Activated naive CD4-positive, alpha-beta T cell treated with anti-CD3 and anti-CD28 coated beads, Interleukin-2, amount 50 U/mL, for 16 hours (primary cell): ENCODE measurements at regions not wholly inside any gene's neighbourhood (a gene's known extent, or its start where the extent isn't known, plus 50 kb on each side); places are given as distances from the start of the nearest gene placed in this dataset.

Experiments used
- DNase-seq: peaks from one replicate; pipeline ENCODE4 v3.0.0-alpha.2; 2020

DNA sequence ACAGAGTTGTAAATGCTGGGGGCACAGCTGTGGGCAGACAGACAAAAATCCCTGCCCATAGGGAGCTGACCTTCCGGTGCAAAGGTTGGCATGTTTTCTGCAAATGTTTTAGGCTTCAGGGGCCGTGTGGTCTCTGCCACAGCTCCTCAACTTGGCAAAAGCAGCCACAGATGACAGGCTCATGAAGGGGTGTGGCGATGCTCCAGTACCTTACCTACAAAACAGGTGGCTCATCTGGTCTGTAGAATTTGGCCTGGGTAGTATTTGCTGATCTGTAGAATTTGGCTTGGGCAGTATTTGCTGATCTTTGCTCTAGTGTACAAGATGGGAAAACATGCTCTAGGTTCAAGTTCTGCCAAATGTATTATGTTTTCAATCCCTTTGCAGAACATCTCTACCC, 283.9 kb downstream of the GADD45G start:
- DNase-seq: no peak

DNA sequence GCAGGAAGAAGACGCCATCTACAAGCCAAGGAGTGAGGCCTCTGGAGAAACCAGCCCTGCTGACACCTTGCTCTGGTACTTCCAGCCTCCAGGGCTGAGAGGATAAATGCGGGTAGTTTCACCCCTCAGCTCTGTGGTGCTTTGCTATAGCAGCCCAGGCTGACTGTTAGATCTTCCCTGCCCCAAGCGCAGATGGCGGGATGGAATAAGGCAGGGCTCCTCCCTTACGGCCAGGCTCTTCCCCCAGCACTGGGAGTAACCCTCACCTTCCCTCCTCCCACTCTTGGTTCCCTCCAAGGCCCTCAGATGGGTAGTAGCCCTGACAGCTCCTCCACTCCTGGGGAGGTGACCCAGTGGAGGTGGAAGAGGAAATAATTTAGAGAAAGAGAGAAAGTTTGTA, 285.1 kb downstream of the GADD45G start:
- no peak for DNase-seq

DNA sequence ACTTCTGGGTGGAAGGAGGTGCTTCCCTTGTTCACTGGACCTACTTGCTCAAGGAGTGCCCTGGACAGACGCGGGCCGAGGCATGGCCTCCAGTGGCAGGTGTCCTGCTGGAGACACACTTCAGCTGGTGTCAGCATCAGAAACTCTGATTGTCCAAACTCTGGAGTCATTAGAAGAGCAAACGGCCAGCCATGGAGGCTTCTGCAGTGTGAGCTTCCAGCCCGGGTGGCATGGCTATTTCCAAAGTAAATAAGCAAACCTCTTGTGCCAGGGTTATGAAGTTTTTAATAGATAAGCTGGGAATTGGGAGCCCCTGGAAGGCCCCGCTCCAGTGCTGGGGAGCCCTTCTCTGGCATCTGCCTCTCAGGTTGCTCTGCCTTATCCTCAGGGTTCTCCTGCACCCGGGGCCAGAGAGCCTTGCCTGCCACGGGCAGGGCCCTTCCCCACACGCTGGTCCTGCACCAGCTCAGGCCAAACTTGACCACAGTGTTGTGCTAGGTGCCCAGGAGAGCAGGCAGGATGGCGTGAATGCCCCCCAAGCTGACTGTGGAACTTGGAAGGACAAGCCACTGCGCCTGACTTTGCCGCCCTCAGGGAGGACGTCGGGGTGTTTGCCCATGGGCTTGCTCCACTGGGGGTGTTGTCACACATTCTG, 285.6 kb downstream of the GADD45G start:
- no peak for DNase-seq

DNA sequence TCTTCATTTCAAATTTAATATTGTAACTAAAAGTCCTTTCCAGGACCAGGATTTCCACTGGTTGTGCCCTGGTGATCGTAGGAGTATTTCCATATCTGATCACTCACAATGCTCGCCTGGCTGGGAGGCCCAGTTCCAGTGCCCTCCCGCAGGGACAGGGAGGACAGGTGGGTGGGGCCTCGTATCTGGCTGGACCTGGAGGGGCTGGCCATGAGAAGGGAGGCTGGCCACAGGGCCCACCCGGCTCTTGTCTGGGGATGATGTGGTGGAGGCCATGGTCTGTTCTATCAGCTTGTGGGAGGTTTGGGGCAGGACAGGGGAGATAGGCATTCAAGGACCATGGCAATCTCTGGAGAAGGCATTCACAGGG, 286.4 kb downstream of the GADD45G start:
- no peak for DNase-seq

DNA sequence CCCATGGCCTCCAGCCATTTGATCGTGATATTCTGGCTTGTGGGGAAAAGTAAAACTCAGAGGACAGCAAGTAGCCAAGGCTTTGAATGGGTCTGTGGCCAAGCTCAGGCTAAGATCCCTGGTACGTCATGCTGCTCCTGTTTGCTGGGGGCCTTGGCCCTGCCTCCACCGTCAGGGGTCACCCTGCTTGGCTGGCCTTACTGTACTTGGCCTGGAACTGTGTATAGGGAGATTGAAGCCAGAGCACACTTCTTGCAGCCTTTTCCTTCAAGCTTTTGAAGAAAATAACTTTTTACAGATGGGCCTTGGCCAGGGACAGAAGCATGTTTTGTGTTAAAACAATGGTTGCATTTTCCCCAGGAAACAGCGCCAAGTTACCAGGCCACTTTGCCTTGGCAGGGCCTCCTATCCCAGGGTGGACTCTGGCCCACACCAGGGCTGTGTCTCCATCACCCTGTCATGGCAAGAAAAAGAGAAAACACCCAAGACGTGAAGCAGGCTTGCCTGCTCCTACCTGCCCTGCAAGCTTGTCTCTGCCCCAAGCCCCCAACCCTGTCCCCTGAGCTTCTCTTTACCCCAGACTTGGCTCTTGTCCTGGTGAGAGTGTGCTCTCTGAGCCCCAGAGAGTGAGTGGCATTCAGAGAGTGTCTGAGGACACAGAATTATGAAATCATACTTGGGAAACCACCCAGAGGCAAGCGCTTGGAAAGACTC, 286.9 kb downstream of the GADD45G start:
- no peak for DNase-seq

DNA sequence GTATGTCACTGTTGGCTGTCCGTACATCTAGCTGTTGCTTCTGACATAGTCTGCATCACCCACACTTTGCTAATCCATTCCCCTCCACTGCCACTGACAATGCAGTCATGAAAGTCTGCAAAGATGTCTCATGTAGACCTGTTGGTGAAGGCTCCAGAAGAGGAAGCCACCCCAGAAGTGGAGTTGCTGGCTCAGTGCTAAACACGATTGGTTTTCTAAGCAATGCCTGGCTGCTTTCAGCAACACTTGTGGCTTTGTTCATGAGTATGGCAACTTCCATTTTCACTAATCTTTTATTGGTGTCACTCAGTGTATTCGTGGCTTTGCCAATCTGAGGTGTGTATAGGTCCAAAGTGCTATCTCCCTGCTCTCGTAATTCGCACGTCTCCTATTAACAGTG, 288.1 kb downstream of the GADD45G start:
- no peak for DNase-seq

DNA sequence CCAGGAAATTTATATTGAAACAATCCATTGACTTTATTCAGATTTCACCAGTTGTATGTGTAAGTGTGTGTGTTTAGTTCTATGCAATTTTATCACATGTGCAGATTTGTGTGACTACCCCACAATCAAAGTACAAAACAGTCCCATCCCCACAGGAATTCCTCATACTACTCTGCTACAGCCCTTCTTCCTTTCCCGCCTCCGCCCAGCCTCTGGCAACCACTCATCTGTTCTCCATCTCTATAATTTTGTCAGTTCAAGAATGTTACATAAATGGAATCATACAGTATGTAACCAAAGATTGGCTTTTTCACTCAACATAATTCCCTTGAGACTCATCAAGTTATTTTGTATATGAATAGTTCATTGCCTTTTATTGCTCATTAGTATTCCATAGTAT, 289.1 kb downstream of the GADD45G start:
- DNase-seq: no peak

DNA sequence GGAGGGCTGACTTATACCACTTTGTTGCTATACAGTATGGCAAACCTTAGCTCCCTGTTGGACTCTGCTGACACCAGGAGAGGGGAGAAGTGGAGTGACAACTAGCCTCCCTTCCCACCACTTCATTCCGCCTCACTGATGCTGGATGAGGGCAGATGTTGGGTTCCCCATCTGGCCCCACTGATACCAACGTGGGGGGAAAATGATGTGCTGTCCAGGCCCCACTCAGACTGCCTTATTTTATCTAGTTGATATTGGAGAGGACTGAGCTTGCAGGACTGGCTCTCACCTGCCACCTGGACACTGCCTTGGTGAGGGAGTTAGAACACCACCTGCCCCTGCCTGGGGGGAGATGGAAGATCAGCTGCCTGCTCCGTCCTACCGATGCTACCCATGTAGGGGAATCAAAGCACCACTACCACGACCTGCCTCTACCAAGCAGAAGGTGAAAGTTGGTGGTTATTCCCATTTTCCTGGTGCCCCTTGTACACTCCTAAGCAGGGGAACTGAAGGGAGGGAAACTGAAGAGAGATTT, 292.1 kb downstream of the GADD45G start:
- DNase-seq: no peak

DNA sequence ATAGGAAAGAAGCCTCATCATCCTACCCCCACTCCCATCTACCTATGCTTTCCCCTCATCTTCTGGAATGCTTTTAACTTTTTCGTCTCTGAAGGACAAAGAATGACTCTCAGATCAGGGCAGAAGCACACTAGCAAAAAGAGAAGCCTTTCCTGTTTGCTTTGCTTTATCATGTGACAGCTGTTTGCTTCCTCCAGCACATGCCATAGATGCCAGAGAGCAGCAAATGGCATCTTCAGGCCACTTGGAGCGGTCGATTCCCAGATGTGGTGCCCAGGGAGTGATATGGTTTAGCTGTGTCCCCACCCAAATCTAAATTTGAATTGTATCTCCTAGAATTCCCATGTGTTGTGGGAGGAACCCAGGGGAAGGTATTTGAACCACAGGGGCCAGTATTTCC, 294.8 kb downstream of the GADD45G start:
- DNase-seq: no peak

DNA sequence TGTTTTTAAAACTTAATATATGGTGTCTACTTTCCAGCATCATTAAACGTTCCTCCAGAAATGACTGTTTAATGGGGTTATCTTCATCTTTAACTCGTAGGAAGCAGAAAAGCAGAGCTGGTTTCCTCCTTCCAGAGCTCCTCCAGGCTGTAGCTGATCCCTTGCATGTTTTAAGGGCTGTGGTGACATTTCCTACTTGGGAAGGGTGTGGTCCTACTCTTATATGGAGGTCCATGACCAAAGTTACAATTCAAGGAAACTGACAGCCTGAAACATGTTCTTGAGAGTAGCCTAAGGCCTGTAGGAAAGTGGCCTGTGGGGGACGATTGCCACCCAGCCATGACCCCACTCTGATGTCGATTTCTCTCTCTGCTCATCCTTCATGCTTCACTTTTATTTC, 297.1 kb downstream of the GADD45G start:
- no peak for DNase-seq

DNA sequence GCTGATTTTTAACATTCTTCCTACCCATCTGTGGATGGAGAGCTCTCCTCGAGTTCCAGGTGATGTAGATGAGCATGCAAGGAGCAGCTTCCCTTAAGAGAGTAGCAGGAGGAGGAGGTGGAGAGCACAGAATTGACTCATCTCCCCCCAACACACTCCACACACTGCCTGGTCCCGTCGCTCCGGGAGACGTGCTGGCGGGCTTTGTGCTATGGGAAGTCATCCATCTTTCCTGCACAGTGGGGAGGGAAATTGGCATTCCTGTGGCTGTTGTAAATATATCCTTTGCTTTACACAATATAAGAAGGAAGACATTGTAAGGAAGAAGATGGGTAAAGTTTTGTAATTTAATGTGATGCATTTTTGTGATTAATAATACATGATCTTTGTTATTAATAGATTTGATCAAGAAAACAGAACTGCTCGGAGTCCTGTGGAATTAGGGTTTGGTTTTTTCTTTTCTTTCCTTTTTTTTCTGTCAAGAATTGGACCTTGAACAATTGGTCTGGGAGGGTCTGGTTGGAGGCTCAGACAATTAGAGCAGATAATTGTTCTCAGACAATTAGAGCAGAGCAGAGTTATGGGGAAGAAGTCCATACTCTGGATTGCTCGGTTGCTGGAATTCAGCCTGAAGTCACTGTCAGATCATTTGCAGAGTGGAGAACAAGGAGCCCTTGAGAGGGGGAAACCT, 297.8 kb downstream of the GADD45G start:
- DNase-seq: no peak

DNA sequence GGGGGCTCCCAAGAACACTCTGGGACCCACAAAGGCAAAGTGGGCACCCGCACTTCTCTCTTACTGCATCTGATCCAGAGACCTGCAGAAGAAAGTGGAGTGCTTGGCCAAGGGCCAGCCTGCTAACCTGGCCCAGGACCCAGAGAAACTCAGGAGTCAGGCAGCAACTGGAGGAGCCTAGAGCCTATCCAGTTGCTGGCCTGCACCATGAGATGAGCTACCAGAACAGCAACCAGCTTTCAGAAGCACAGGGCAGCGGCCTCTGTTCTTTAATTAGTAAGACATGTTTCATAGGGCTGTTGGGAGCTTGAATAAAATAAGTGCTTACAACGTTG, 298.3 kb downstream of the GADD45G start:
- no peak for DNase-seq

DNA sequence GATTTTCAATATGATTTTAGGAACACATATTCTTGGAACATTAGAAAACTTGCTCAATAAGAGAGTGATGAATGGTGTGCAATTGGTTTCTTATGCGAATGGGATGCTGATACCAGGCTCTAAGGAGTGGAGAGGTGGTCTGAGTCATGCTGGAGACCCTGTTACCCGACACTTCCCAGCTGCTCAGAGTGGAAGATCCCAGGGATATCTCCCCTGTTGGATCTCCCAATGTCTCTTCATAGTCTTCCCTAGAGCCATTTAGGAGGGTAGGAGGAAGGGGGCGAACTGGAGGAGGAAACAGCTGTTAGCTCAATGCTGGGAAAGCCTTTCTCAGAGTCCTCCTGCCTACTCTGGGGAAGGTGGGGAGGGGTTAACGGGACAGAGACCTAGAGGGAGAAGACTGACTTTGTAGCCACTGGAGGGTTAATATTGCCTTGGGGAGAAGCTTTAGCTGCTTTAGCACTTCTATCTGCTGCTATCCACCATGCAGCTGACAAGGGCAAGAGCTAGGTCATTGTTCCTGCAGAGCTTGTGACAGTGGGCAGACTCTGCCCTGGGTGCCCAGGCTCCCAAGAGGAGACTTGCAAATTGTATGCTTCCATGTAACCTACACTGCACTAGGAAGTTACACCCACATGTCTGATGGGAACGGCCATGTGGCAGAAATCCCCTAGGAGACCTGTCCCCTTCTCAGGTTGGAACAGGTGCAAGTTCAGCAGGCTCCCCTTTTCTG, 301.0 kb downstream of the GADD45G start:
- no peak for DNase-seq

DNA sequence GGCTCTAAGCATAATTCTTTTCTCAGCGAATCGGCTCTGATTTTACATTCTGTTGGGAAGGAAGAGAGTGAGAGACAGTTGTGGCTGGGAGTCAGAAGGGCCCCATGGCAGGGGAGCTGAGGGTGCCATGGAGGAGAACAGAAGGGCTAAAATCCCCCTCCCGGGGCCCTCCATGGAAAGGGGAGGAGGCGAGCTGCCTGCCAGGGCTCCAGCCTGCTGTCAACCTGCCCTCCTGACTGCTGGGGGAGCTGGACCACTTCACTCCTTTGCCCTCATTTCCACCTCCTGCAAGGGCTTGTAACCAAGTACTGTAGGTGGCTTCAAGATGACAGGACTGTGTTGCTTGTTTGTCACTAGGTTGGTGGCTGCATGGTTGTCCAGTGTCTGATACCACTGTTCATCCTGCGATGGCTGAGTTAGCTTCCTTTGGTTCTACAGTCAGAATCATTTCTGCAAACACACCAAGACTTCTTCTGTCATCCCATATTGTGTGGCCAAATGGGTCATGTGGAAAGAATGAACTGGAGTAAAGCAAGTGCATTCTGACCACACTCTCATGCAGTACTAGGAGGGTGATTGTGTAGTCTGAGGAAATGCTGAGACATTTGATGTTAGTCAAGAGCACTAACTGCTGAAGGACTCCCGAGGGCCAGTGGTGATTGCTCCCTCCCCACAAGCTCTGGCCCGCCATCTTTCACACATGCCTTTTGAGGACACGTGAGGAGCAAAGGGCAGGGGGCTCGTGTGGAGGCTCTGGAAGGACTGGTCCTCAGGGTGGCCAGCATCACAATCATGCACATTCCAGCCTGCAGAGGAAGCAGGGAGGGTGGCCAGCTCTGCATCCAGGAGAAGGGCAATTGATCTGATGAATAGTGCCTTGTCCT, 307.2 kb downstream of the GADD45G start:
- DNase-seq: no peak

DNA sequence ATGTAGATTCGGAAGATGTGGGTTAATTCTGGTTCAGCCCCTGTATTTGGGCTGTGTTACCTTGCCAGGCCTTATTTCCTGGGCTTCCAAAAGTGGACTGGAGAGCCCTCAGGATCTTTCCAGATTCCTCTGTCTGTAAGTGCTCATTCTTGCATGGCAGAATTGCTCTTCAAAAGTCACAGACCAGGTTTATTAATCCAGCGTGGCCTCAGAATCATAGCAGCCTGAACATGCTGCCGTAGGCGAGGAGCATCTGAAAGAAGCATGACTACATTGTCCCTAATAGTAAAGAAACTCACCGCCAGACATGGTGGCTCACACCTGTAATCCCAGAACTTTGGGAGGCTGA, 307.8 kb downstream of the GADD45G start:
- no peak for DNase-seq

DNA sequence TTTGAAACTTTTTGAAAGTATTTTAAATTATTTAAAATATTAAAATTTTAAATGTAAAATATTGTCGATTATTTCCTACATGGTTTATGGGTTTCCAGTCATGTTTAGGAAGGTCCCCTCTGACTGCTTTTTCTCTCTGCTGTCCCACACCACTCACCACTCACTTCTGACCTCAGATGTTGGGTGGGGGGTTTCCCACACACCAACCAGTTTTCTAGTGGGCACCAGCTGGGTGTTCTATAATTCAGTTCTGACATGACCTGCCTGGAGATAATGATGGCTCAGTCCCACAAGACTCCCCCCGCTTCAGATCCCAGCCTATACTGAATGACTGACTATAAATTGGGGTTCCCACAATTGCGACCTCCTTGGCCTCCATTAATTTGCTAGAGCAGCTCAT, 310.4 kb downstream of the GADD45G start:
- DNase-seq: no peak

DNA sequence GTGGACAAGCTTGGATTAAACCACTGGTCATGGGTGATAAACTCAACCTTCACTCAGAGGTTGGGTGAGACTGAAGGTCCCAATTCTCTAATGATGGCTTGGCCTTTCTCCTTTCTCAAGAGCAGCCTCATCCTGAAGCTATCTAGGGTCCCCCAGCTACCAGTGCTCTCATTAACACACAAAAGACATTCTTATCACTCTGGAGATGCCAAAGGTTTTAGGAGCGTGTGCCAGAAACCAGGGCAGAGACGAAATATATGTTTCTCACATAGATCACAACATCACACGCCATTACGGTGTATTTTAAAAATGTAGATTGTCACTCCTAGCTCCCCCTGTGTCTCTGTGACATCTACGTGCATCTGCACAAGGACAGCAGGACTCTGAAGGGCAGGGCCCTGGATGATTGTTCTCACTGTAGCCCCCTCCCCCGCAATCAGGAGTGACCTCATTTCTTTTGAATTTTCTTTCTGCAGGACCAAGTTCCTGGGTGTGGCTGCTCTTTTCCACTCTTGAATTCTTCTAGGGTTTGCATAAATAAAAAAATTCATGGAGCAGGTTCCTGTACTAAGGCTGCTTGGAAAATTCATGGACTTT, 311.3 kb downstream of the GADD45G start:
- no peak for DNase-seq

DNA sequence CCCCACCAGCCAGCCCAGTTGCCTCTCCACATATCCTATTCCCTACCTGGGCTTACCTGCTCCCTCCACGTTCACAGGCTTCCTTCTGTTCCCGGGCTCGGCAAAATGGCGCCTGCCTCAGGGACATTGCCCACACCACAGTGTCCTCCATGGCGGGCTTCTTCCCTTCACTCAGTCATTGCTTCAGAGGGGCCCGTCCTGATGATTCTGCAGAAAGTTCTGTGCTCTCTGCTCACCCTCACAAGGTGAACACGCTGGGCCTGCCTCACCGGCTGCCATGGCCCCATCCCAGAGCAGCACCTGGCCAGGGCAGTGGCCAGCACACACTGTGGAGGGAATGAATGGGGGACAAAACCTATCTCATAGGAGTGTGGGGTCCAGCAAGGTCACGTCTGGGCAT, 313.0 kb downstream of the GADD45G start:
- DNase-seq: no peak

DNA sequence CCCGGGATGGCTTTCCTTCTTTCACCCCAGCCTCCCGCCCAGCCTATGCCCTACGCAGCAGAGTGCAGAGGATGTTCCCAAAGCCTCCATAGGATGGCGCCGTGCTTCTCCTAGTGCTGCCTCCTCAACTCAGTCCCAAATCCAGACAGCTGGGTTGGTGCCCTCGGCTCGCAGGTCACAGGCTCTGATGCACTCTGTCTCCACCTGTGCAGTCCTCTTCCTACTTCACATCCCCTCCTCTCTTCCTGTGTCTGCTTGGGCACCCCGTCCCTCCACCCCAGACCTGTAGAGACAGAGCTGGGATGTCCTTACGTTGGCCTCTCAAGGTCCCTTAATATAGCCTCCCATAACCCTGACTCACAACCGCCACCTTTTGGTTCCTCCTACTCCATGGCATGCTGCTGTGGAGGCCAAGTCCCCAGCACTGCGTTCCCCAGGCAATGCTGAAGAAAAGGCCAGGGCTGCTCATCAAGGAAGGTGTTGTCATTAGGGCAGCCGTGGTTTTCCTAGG, 314.4 kb downstream of the GADD45G start:
- DNase-seq: peak; percentile 22

DNA sequence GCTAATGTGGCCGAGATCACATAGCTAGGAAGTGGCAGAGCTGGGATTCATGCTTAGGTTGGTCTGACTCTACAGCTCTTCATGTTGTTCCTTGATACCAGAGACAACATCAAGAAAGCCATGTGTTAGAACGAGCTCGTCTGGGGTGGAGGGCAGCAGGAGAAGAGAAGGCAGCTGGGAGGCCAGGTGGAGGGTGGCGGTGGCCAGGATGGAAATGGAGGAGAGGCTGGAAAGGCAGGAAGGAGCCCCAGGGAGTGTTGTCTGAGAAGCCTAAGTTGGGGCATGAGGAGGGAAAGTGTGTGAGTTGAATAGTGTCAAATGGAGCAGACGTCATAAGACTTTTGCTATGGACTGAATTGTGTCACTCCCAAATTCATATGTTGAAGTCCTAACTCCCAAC, 315.3 kb downstream of the GADD45G start:
- no peak for DNase-seq

DNA sequence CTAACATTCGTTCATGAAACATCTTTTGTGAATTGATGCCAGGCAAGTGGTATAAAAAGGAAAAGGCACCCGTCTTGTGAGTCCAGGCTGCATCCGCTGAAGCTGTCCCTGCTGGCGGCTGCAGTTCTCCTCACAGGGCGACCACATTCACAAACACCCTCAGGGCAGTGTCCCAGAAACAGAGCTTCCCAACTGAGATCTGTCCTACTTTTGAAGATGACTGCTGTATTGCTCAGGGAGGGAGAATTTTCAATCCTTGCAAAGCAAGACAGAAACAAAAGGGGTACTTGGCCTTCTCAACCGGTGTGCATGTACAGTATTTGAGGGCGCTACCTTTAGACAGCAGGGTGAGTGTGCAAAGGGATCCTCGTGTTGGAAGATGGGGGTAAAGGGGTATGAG, 316.1 kb downstream of the GADD45G start:
- no peak for DNase-seq

DNA sequence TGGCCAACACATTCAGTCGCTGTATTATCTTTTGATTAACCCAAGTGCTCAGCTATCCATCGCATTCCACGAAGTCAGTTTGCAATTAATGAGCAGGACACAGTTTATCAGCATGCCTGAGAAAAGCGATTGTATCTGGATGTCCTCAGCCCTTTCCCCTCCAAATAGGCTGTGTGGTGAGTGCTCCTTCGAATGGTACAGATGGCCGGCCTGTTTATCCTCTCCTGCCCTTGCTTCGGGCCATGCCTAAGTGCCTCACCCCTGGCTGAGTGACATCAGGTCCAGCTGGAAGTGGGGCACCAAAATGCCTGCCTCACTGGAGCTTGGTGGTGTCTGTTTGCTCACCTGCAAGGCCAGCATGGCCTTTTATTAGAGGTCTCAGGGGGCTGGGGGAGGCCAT, 317.3 kb downstream of the GADD45G start:
- no peak for DNase-seq
